ENCODE measurements at regions not wholly inside any gene's neighbourhood (a gene's known extent, or its start where the extent isn't known, plus 50 kb on each side); places are given as distances from the start of the nearest gene placed in this dataset.

DNA sequence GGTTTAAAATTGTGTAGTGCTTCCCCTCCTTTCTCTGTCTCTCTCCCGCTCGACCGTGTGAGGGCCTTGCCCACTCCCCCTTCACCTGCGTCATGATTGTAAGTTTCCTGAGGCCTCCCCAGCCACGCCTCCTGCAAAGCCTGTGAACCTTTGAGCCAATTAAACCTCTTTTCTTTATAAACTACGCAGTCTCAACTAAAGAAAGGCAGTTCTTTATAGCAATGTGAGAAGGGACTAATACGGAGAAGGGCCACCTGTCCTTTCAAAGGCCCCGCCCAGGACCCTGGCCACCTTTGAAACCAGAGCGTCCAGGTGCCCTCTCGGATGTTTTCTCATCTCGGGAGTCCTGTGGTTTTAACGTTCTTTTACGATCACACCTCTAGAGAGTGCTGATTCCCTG, 741.5 kb downstream of the BRD1 start:
- DNase-seq (ENCODE audit: extremely low read depth, insufficient read length) = no peak

GRCh38 chr22:49084206-49084605, 743.5 kb downstream of the BRD1 start:
- TF ChIP-seq CTCF (IDR thresholded peaks at IDR 0.05; ENCODE audit: insufficient read depth, low read length, poor library complexity, severe bottlenecking) = no peak
- Histone ChIP-seq H3K36me3 (ENCODE audit: control insufficient read depth, insufficient read depth, low read length) (no peaks in the 10 kb centered on the region), H3K4me3 (replicated peaks; ENCODE audit: low read depth, low read length) (no peak overlapping the region), H3K27me3 (replicated peaks; ENCODE audit: control insufficient read depth, insufficient read depth, low read length) (no peaks in the 10 kb centered on the region)
- DNase-seq (ENCODE audit: extremely low read depth, insufficient read length) = no peak

More for the DNA sequence above, 741.5 kb downstream of the BRD1 start:
- H3K4me3 ChIP-seq (replicated peaks; ENCODE audit: low read depth, low read length) = no peak overlapping the region
- no peak for TF ChIP-seq CTCF (IDR thresholded peaks at IDR 0.05; ENCODE audit: insufficient read depth, low read length, poor library complexity, severe bottlenecking)
- H3K27me3 ChIP-seq (replicated peaks; ENCODE audit: control insufficient read depth, insufficient read depth, low read length) = no peaks in the 10 kb centered on the region
- no peaks in the 10 kb centered on the region for H3K36me3 ChIP-seq (ENCODE audit: control insufficient read depth, insufficient read depth, low read length)

DNA sequence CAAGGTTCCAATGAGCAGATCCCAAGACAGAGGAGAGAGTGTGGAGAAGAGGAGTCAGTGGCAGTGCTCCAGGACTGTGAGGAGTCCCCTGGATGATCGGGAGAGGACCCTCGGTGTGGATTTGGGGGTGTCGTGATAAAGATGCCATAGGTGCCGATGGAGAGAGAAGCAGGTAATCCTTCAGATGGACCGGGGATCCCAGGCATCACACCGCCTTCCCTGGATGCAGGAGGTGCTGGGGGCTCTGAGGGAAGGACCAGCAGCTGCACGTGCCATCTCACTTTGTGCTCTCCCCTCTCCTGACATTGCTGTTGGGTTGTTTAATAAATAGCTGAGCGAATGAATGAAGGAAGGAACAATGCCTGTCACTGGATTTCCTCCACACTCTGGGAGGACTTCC, 744.1 kb downstream of the BRD1 start:
- H3K4me3 ChIP-seq (replicated peaks; ENCODE audit: low read depth, low read length) = no peak overlapping the region
- no peaks in the 10 kb centered on the region for H3K27me3 ChIP-seq (replicated peaks; ENCODE audit: control insufficient read depth, insufficient read depth, low read length)
- TF ChIP-seq CTCF (IDR thresholded peaks at IDR 0.05; ENCODE audit: insufficient read depth, low read length, poor library complexity, severe bottlenecking) = no peak
- H3K36me3 ChIP-seq (ENCODE audit: control insufficient read depth, insufficient read depth, low read length) = no peaks in the 10 kb centered on the region
- no peak for DNase-seq (ENCODE audit: extremely low read depth, insufficient read length)

- TF ChIP-seq CTCF (IDR thresholded peaks at IDR 0.05; ENCODE audit: insufficient read depth, low read length, poor library complexity, severe bottlenecking) = no peak
- no peak overlapping the region for H3K4me3 ChIP-seq (replicated peaks; ENCODE audit: low read depth, low read length)
- DNase-seq (ENCODE audit: extremely low read depth, insufficient read length) = no peak
- no peaks in the 10 kb centered on the region for H3K27me3 ChIP-seq (replicated peaks; ENCODE audit: control insufficient read depth, insufficient read depth, low read length)
- H3K36me3 ChIP-seq (ENCODE audit: control insufficient read depth, insufficient read depth, low read length) = no peaks in the 10 kb centered on the region
These were observed 745.2 kb downstream of the BRD1 start for GRCh38 chr22:49082451-49082850.

- no peak for DNase-seq (ENCODE audit: extremely low read depth, insufficient read length)
These were observed 745.7 kb downstream of the BRD1 start for GRCh38 chr22:49081926-49082325.

More at GRCh38 chr22:49081926-49082325, 745.7 kb downstream of the BRD1 start:
- Histone ChIP-seq H3K27me3 (replicated peaks; ENCODE audit: control insufficient read depth, insufficient read depth, low read length) (no peaks in the 10 kb centered on the region), H3K36me3 (ENCODE audit: control insufficient read depth, insufficient read depth, low read length) (no peaks in the 10 kb centered on the region), H3K4me3 (replicated peaks; ENCODE audit: low read depth, low read length) (no peak overlapping the region)
- TF ChIP-seq CTCF (IDR thresholded peaks at IDR 0.05; ENCODE audit: insufficient read depth, low read length, poor library complexity, severe bottlenecking) = no peak
